ENCODE measurements at regions not wholly inside any gene's neighbourhood (a gene's known extent, or its start where the extent isn't known, plus 50 kb on each side); places are given as distances from the start of the nearest gene placed in this dataset.
"Not testable (repeated sequence)": the region's sequence is repeated elsewhere in the genome, so short reads cannot be mapped to it uniquely, and the experiment has no call there.

DNA sequence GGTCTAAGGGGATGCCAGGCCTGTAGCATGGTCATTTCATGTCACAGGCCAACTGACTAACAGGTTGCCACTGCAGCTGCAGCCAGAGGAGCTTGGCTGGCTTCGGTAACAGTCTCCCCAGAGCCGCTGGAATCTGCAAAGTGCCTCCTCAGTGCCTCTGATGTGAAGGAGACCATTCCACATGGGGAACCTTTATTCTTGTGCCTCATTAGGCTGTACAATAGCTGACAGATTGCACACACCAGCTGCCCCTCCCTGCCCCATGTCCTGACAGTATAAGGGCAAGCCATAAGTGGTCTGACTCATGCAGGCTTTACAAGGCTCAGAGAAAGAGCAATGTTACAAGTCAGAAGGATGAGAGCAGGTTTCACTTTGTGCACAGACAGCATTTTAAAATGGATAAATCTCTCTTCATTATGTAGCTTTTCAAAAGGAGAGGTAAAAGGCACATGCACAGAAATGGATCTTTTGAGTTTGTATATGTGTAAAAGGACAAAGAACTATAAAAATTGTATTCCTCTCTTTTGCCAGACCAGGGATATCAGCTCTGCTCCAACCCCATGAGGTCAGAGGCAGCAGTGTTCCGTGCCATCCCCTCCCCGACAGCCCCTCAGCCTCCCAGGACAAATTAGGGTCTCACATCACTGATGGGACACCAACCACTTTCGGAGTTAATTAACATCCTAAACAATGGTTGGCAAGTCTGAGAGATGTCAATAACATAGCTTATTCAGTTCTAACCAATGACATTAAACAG, 467.8 kb downstream of the TMEM232 start:
- no peak for DNase-seq

DNA sequence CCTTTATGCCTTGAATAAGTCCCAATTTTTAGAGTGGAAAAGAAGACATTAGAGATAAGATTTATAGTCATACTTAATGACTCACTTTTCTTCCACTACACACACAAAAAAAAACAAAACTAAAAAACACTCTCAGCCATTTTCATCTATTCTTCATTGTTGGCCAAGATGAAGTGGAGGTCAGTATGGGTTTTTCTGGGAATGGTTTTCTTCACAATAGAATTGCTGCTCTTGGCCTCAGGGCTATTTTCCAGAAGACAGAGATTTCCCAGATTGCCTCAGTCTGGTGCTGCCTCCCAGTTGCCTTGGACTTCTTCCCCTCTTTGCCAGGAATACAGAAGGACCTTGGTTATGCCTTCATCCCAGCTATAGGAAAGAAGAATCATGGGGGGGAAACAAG, 463.7 kb downstream of the TMEM232 start:
- DNase-seq: no peak

DNA sequence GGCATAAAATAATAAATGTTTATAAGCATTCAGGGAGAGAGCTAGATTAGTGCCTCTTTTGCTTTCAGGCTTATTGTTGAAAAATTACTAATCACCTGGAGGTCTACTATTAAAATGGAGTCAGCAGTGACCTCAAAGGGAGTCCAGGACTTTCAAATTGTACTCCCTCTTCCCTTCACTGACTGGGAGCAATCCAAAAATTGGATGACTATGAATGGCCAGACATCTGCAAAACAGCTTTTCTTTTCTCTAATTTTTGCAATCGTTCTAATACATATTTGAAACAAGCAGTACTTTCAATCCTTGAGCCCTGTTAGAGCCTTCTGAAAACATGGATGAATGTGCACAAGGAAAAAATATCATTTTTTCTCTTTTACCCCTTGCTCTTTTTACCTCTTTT, 461.8 kb downstream of the TMEM232 start:
- no peak for DNase-seq

DNA sequence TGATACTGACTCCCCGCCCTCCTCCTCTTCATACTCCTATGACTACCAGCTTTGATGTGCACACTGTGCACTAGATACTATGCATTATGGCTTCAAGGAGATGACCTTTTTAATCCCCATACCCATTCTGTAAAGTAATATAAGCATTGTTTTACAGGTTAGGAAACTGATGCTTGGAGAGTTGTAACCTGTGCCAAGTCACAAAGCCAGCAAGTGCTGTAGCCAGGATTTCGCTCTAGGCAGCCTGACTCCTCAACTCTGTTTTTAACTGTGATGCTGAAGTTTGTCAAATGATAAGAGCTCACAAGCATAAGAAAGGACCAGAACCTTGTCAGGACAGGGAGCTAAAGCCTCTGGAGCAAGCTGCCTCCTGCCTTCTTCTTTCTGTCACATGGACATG, 461.3 kb downstream of the TMEM232 start:
- DNase-seq: no peak

DNA sequence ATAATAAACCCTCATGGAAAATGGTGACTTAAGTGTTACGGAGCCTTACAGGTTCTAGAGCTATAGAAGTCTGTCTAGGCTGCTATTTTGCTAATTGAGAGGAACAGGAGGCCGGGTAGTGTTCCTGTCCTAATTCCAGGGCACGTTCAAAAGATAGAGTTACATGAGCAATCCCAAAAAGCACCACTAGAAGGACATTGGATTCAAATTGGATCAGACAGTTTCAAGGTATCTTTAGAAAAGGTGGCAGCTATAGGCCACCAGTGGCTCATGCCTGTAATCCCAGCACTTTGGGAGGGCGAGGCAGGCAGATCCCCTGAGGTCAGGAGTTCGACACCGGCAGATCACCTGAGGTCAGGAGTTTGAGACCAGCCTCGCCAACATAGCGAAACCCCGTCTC, 458.8 kb downstream of the TMEM232 start:
- no peak for DNase-seq

DNA sequence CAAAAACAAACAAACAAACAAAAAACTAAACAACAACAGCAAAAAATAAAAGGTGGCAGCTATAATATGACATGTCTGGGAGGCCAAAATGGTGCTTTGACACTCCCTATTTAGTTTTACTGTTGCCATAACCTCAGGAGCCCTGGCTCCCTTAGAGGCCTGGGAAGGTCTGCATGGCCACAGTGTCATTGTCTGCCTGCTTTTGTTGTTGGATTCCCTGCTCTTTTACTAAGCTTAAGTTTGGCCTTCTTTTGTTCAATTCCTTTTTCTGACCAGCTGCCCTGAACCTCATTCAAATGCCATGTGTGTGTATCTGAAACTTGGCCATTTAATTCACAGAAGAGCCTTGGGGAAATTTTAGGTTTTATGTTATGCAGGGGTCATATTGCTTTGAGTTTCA, 458.2 kb downstream of the TMEM232 start:
- no peak for DNase-seq

DNA sequence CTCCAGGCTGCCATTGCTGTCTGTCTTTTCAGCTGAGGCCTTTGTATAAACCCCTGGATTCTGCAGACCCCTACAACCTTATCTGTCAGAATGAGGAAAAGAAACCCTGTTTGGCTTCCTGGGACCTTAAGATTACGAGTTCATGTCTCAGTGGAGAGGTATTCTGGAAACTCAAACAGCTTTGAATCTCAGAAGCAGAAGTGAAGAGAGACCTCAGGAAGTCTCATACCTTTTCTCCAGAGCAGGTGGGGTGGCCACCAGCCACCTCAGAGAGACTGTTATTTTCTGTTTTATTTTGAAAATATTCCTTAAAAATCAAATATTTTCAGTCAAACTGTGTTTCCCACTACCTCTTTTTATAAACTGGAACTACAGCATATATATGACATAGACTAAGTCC, 457.5 kb downstream of the TMEM232 start:
- no peak for DNase-seq

DNA sequence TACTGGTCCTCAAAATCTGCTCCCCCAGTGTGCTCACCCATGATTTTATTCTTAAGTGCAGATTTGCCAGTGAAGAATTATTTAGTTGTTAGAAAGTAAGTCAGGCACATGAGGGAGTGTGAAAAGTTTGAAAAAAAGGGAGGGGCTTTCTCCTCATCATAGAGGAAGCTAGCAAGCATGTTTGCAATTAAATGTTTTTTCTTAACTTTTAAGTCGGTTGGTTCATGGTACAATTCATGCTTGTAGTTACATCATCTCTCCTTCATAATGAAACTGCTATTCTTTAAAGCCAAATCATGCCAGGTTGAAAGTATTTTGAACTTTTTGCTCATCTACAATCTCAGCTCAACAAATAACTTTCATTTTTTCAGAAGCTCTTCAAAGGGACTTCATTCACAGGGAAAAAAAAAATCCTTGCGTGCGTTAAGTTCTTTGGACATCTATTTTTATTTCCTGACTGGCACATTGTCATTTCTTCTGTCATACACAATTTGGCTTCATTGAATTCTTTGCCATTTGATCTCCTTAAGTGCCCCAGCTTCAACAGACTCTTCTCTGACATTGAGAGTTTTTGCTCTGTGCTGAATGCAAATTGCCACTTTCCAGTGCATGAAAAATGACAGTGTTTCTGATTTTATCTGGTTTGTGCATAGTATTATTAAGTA, 456.9 kb downstream of the TMEM232 start:
- DNase-seq: no peak

DNA sequence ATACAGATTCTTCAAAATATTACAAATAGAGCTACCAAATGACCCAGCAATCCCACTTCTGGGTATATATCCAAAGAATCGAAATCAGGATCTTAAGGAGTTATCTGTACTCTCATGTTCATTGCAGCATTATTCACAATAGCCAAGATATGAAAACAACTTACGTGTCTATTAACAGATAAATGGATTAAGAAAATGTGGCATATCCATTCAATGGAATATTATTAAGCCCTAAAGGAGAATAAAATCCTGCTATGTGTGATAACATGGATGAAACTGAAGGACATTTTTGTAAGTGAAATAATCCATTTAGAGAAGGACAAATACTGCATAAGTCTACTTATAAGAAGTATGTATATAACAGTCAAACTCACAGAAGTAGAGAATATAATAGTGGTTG, 450.6 kb downstream of the TMEM232 start:
- DNase-seq: no peak

DNA sequence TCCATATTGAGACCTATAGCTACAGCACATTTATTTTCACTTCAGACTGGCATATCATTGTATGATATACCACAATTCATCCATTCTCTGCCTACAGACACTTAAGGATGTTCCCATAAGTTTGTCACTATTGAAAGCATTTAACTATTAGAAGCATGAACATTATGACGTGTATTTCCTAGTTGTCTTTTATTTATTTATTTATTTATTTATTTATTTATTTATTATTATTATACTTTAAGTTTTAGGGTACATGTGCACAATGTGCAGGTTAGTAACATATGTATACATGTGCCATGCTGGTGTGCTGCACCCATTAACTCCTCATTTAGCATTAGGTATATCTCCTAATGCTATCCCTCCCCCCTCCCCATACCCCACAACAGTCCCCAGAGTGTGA, 448.0 kb downstream of the TMEM232 start:
- not testable (repeated sequence) for DNase-seq

DNA sequence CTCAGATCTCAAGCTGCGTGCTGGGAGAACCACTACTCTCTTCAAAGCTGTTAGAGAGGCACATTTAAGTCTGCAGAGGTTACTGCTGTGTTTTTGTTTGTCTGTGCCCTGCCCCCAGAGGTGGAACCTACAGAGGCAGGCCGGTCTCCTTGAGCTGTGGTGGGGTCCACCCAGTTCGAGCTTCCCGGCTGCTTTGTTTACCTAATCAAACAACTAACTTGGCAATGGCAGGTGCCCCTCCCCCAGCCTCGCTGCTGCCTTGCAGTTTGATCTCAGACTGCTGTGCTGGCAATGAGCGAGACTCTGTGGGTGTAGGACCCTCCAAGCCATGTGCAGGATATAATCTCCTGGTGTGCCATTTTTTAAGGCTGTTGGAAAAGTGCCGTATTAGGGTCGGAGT, 442.4 kb downstream of the TMEM232 start:
- not testable (repeated sequence) for DNase-seq

DNA sequence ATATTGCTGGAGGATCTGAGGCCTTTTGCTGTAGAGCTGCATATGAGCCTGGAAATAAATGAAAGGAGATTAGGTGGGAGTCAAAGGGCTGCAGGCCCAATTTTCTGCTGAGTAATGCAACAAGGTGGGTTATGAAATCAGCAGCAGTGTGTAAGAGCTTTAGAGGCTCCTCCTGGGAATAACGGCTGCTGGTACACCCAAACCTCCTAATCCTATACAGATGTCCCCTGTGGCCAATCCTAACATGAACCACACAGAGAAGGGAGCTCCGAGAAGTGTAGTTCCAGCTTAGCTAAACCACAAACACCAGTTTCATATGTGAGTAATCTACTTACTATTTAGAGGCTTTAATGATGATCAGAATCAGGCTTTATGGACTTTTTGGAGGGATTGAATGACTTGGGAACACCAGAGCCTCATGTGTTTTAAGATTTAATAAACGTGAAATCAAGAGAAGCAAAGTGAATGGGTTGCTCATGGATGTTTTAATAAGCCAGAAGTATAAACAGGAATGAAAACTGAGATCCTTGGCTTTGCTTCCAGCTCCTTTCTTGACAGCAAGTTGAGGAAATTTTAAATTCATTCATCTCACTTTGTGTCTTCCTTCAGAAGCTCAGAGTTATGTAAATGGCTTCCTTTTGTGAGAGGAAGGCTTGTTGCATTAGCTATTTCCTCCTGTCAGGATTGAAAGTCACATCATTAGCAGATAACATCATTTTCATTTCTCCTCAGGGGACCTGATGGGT, 437.5 kb downstream of the TMEM232 start:
- no peak for DNase-seq

DNA sequence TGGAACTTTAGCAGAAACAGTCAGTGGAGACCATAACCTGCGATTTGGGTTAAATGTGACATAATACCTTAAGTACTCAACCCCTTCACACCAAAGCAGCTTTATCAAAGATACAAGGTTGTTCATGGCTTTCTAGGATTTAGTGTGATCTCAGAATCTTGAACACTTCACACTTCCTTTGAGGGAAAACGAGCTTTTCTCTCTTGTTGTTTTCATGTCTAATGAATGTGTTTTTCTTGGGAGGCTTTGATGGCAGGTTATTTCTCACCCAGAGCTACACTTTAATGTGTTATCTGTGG, 437.0 kb downstream of the TMEM232 start:
- no peak for DNase-seq

DNA sequence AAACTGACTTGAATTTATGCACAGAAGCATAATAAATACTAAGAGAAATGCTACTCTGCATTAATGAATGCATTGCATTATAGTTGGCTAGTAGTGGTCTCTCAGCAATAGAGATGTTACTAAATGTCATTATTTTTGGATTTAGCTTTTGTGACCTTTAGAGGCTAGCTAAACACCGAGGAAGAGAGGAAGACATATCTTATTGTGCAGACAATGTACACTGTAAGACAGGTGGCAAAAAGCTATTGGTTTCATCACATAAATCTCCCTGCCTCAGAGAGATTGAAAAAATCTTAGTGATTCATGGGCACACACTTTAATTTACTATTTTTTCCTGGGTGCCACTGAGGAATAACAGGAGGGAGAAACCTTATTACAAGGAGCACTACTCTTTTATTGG, 435.9 kb downstream of the TMEM232 start:
- DNase-seq: no peak

DNA sequence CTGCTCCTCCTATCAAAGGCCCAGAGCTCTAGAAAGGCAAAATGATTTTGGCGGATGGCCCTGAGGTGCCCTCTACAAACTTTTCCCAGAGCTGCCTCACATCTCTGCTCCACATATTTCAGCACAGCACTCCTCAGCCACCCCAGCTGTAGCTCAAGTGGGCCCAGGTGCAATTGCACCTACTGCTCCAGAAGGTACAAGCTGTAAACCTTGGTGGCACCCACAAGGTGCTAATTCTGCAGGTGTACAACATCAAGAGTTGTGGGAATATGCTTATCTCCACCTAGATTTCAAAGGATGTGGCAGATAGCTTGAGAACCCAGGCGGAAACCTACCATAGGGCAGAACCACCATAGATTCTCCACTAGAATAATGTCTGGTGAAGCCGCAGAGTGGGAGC, 432.2 kb downstream of the TMEM232 start:
- no peak for DNase-seq

DNA sequence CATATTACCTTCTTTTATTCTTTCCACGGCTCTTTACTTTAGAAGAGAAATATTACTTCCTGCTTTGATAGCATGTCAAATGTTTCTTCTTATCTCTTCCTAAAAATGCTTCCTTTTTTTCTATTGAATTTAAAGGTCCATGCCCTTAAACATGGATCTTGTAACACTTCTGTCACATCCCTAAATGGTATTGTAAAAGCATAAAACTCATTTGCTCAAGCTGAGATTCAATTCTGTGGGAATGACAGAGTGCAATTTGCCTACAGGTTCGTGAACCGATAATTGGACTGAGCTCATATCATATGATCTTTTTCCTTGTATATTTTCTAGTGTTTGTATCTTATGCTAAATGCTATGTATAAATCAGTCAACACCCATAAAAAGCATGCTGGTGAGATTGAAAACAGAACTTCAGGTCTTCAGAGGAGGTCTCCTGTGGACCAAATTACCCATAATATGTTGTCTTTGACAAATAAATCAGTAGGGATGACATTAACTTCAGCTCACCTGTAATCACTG, 429.3 kb downstream of the TMEM232 start:
- no peak for DNase-seq

DNA sequence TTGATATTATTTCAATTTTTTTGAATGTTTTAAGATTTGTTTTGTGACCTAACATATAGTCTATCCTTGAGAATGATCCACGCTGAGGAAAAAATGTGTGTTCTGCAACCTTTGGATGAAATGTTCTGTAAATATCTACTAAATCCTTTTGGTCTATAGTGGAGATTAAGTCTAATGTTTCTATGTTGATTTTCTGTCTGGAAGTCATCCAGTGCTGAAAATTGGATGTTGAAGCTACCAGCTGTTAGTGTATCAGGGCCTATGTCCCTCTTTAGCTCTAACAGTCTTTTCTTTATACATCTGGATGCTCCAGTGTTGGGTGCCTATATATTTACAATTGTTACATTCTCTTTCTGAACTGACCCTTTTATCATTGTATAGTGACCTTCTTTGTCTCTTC, 422.3 kb downstream of the TMEM232 start:
- no peak for DNase-seq

DNA sequence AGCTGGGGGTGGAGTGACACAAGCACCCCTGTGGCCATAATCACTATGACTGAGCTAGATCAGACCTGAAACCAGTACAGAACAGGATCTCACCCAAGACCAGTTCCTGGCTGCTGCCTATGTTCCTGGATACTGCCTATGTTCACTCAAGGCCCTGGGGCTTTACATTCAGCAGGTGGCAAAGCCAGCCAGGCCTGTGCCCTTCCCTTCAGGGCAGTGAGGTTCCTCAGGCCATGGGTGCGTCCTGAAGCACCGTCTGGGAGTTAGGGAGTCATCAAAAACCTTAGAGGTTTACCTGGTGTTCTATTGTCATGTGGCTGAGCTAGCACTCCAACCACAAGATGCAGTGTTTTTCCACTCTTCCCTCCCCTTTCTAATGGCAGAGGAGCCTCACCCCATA, 419.8 kb downstream of the TMEM232 start:
- DNase-seq: no peak

DNA sequence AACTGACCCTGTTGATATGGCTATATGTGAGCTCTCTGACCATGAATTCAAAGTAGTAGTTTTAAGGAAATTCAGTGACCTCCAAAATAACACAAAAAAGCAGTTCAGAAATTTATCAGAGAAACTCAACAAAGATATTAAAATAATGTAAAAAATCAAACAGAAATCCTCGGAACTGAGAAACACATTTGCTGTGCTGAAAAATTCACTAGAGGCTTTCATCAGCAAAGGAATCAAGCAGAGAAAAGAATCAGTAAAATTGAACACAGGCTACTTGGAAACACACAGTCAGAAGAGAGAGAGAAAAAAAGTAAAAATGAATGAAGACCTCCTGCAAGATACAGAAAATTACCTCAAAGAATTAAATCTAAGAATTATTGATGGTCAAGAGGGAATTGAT, 417.2 kb downstream of the TMEM232 start:
- DNase-seq: no peak

DNA sequence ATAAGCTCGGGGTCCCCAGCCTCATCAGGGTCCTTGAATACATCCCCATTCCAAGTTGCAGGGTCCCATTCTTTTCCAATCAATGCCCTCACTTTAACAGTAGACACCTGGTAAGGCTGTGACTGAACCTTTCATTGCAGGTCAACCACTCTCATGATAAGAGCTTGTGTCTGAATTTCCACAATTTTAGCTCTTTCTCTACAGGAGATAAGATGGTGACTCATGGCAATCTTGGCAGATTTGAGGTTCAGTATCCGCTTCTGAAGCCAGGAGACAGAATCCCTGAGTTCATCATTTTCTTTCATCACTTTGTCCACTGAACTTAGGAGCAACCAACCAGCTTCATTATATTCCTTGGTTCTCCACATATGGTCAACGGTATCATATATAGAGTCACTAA, 409.9 kb downstream of the TMEM232 start:
- not testable (repeated sequence) for DNase-seq

DNA sequence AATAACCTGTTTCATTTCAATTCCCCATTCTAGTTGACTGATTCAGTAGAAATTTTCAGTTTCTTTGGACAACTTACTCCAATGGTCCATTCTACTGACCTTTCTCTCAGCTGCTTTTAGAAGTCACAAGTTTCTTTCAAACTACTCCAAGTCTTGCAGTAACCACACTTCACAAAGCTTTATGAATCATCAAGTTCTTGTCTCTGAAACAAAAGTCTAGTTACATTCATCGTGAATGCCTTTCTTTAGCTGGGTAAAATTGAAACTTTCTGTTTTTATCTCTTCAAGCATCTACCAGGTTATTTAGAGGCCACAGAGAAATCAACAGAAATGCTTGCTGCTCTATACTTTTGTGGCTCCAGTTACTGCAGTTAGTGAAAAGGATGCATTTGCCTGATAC, 405.4 kb downstream of the TMEM232 start:
- DNase-seq: no peak

DNA sequence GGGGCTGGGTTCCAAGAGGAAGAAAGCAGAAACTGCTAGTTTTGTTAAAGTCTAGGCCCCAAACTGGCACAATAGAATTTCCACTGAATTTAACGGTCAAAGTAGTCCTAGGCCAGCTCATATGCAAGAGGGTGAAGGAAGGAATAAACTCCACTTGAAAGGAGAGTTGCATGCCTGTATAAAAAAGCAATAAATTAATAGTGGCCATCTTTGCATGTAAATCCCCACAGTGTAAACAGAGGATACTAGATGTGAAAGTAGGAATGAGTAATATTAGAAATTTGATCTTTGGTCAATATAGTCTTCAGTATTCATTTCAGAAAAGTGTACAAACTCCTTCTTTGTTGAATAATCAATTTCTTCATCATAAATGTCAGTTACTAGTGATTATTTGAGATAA, 403.1 kb downstream of the TMEM232 start:
- DNase-seq: no peak

DNA sequence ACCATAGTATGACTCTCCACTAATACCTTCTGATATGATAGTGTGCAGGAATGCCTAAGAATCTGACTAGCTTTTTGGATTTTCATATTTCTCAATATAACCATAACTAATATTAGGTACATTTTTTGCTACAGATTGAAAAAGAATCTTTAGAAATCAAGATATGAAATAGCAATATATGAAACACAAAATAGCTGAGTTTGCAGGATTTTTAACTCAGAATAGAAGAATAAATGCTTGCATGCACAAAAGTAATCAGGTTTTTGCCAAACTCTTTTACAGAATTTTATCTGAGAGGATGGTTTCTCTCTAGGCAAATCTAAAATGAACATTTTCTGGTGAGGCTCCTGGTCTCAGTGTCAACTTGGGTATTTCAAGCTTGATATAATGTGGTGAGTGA, 402.6 kb downstream of the TMEM232 start:
- no peak for DNase-seq

DNA sequence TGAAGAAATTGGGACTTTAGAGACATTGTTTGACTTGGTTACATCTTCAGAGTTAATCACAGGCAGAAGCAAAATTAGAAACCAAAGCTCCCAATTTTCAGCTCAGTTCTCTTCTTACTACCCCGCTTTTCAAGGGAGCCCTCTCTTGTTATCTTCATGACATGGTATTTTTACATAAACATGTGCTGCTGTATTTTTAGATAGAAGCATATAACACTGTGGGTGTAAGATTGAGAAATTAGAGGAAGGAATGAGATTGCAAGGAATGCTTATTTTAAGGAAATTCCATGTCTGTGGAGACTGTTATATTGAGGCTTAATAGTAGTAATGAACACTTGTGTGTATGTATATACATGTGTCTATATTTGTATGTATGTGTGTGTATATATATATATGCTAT, 401.6 kb downstream of the TMEM232 start:
- DNase-seq: no peak

All from midbrain (tissue), 1 donor.